Hepatocyte (in vitro differentiated cells): ENCODE measurements at regions not wholly inside any gene's neighbourhood (a gene's known extent, or its start where the extent isn't known, plus 50 kb on each side); places are given as distances from the start of the nearest gene placed in this dataset.

Experiments
- EZH2 ChIP-seq: fragments of 200-600 bp; sonication (generic); IDR thresholded peaks from 2 replicates; pipeline ENCODE4 v1.6.1; 2016; ENCODE audit warnings: antibody characterized with exemption, mild to moderate bottlenecking, borderline replicate concordance
- TF ChIP-seq, protein P1 (sequence below): fragments of 200-600 bp; sonication (generic); IDR thresholded peaks from 2 replicates; pipeline ENCODE4 v1.5.1; 2016; ENCODE audit warnings: antibody characterized with exemption, mild to moderate bottlenecking; ENCODE audit not compliant: poor library complexity

- TF ChIP-seq EZH2 = no peak
- TF ChIP-seq, protein P1, sequence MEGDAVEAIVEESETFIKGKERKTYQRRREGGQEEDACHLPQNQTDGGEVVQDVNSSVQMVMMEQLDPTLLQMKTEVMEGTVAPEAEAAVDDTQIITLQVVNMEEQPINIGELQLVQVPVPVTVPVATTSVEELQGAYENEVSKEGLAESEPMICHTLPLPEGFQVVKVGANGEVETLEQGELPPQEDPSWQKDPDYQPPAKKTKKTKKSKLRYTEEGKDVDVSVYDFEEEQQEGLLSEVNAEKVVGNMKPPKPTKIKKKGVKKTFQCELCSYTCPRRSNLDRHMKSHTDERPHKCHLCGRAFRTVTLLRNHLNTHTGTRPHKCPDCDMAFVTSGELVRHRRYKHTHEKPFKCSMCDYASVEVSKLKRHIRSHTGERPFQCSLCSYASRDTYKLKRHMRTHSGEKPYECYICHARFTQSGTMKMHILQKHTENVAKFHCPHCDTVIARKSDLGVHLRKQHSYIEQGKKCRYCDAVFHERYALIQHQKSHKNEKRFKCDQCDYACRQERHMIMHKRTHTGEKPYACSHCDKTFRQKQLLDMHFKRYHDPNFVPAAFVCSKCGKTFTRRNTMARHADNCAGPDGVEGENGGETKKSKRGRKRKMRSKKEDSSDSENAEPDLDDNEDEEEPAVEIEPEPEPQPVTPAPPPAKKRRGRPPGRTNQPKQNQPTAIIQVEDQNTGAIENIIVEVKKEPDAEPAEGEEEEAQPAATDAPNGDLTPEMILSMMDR = no peak
Observed at GRCh38 chr11:105492010-105492409, 117.9 kb upstream of the GRIA4 start.
